Liver (tissue), 3 donors: ENCODE measurements at regions not wholly inside any gene's neighbourhood (a gene's known extent, or its start where the extent isn't known, plus 50 kb on each side); places are given as distances from the start of the nearest gene placed in this dataset.

ENCODE experiments used
- HNF4A ChIP-seq, 2 donors: conservative IDR thresholded peaks; 2 replicates each; pipeline ENCODE4 v1.6.1; 2016; ENCODE audit warnings: antibody characterized with exemption in 2 of 2, mild to moderate bottlenecking in 2 of 2
- JUND ChIP-seq, 2 donors: IDR thresholded peaks; 2 replicates each; pipeline ENCODE4 v1.6.1; 2016; ENCODE audit warnings: antibody characterized with exemption in 2 of 2
- NR2F2 ChIP-seq: IDR thresholded peaks from 2 replicates; pipeline ENCODE4 v1.6.1; 2016; ENCODE audit warnings: antibody characterized with exemption
- RAD21 ChIP-seq, 2 donors: IDR thresholded peaks; 2 replicates each; pipeline ENCODE4 v1.6.1; 2016; ENCODE audit warnings: antibody characterized with exemption in 2 of 2, mild to moderate bottlenecking in 2 of 2
- RXRA ChIP-seq, 2 donors: IDR thresholded peaks; 2 replicates each; pipeline ENCODE4 v1.6.1; 2017 to 2018; ENCODE audit warnings: antibody characterized with exemption in 2 of 2, mild to moderate bottlenecking in 1 of 2
- TF ChIP-seq, protein P1 (sequence below): fragments of 150-350 bp; IDR thresholded peaks from 2 replicates; pipeline ENCODE4 v1.5.1; 2017; ENCODE audit warnings: improper control_type of control experiment, low read depth, low read length; ENCODE audit not compliant: missing input control
- TF ChIP-seq, protein P2 (sequence below): IDR thresholded peaks from 2 replicates; pipeline ENCODE4 v1.6.1; 2016; ENCODE audit warnings: antibody characterized with exemption, mild to moderate bottlenecking
- donor health status: healthy.
- donor health status: healthy.

DNA sequence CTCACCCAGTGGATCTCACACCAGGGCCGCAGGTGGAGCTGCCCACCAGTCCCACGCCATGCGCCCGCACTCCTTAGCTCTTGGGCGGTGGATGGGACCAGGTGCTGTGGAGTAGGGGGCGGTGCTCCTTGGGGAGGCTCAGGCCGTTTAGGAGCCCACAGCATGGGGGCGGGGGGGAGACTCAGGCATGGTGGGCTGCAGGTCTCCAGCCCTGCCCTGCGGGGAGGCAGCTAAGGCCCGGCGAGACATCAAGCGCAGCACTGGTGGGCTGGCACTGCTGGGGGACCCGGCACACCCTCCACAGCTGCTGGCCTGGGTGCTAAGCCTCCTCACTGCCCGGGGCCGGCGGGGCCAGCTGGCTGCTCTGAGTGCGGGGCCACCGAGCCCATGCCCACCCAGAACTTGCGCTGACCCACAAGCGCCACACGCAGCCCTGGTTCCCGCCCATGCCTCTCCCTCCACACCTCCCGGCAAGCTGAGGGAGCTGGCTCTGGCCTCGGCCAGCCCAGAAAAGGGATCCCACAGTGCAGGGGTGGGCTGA is 312.9 kb upstream of the GIMD1 start:
- TF ChIP-seq, protein P1, sequence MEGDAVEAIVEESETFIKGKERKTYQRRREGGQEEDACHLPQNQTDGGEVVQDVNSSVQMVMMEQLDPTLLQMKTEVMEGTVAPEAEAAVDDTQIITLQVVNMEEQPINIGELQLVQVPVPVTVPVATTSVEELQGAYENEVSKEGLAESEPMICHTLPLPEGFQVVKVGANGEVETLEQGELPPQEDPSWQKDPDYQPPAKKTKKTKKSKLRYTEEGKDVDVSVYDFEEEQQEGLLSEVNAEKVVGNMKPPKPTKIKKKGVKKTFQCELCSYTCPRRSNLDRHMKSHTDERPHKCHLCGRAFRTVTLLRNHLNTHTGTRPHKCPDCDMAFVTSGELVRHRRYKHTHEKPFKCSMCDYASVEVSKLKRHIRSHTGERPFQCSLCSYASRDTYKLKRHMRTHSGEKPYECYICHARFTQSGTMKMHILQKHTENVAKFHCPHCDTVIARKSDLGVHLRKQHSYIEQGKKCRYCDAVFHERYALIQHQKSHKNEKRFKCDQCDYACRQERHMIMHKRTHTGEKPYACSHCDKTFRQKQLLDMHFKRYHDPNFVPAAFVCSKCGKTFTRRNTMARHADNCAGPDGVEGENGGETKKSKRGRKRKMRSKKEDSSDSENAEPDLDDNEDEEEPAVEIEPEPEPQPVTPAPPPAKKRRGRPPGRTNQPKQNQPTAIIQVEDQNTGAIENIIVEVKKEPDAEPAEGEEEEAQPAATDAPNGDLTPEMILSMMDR: no peak
- TF ChIP-seq, protein P2, sequence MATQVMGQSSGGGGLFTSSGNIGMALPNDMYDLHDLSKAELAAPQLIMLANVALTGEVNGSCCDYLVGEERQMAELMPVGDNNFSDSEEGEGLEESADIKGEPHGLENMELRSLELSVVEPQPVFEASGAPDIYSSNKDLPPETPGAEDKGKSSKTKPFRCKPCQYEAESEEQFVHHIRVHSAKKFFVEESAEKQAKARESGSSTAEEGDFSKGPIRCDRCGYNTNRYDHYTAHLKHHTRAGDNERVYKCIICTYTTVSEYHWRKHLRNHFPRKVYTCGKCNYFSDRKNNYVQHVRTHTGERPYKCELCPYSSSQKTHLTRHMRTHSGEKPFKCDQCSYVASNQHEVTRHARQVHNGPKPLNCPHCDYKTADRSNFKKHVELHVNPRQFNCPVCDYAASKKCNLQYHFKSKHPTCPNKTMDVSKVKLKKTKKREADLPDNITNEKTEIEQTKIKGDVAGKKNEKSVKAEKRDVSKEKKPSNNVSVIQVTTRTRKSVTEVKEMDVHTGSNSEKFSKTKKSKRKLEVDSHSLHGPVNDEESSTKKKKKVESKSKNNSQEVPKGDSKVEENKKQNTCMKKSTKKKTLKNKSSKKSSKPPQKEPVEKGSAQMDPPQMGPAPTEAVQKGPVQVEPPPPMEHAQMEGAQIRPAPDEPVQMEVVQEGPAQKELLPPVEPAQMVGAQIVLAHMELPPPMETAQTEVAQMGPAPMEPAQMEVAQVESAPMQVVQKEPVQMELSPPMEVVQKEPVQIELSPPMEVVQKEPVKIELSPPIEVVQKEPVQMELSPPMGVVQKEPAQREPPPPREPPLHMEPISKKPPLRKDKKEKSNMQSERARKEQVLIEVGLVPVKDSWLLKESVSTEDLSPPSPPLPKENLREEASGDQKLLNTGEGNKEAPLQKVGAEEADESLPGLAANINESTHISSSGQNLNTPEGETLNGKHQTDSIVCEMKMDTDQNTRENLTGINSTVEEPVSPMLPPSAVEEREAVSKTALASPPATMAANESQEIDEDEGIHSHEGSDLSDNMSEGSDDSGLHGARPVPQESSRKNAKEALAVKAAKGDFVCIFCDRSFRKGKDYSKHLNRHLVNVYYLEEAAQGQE: no peak
- TF ChIP-seq RAD21 (IDR thresholded peaks at IDR 0.05) (no peak), RXRA (IDR thresholded peaks at IDR 0.05) (no peak), NR2F2 (no peak), JUND (IDR thresholded peaks at IDR 0.05) (no peak), HNF4A (conservative IDR thresholded peaks at IDR 0.05) (no peak)
